Keratinocyte (primary cell): ENCODE measurements at regions not wholly inside any gene's neighbourhood (a gene's known extent, or its start where the extent isn't known, plus 50 kb on each side); places are given as distances from the start of the nearest gene placed in this dataset.

Experiments used
- DNase-seq: peaks from one replicate; pipeline ENCODE4 v3.0.0-alpha.2; 2011; ENCODE audit warnings: low read depth, missing footprints, low spot score
- FAIRE-seq: peaks from 2 replicates; lab custom pipeline; 2011; peaks lifted over from hg19 to GRCh38; lab: Jason Lieb, UNC
- H2AFZ ChIP-seq: 2 replicates; pipeline ENCODE4 v1.6.0; 2012; ENCODE audit warnings: low read length, control low read depth, inconsistent platforms; ENCODE audit not compliant: control insufficient read depth
- H3K27ac ChIP-seq: 2 replicates; pipeline ENCODE4 v1.5.1; 2011; ENCODE audit warnings: low read length; ENCODE audit not compliant: control insufficient read depth, insufficient read depth
- H3K27me3 ChIP-seq: 3 replicates; pipeline ENCODE4 v1.6.0; 2011; ENCODE audit warnings: low read length; ENCODE audit not compliant: control insufficient read depth, insufficient read depth; ENCODE audit errors: extremely low read depth
- H3K36me3 ChIP-seq, 2 experiments: 2 replicates in 1 of 2; 3 replicates in 1 of 2; pipeline ENCODE4 v1.5.1; 2011; ENCODE audit warnings: low read length in 2 of 2, mild to moderate bottlenecking in 1 of 2; ENCODE audit not compliant: control insufficient read depth in 2 of 2, insufficient read depth in 2 of 2; ENCODE audit errors: extremely low read depth in 1 of 2
- H3K4me1 ChIP-seq: 3 replicates; pipeline ENCODE4 v1.5.1; 2011; ENCODE audit warnings: low read length; ENCODE audit not compliant: control insufficient read depth, insufficient read depth; ENCODE audit errors: extremely low read depth
- H3K4me2 ChIP-seq: 3 replicates; pipeline ENCODE4 v1.6.0; 2011; ENCODE audit warnings: low read depth, low read length; ENCODE audit not compliant: control insufficient read depth, insufficient read depth; ENCODE audit errors: extremely low read depth
- H3K4me3 ChIP-seq, 3 experiments: fragments of 200-600 bp in 1 of 3; sonication (generic) in 1 of 3; 2 replicates in 2 of 3; 3 replicates in 1 of 3; pipeline ENCODE4 v1.5.1; 2011 to 2016; ENCODE audit warnings: low read length in 3 of 3, mild to moderate bottlenecking in 3 of 3, control low read depth in 2 of 3, inconsistent platforms in 1 of 3, low read depth in 1 of 3, mixed read lengths in 1 of 3, mixed run types in 1 of 3, moderate library complexity in 1 of 3; ENCODE audit not compliant: control insufficient read depth in 2 of 3, insufficient read depth in 2 of 3; ENCODE audit errors: extremely low read depth in 1 of 3
- H3K79me2 ChIP-seq: 2 replicates; pipeline ENCODE4 v1.6.0; 2012; ENCODE audit warnings: low read length; ENCODE audit not compliant: control insufficient read depth, insufficient read depth
- H3K9ac ChIP-seq: 3 replicates; pipeline ENCODE4 v1.6.0; 2011; ENCODE audit warnings: low read length; ENCODE audit not compliant: control insufficient read depth, insufficient read depth; ENCODE audit errors: extremely low read depth
- H3K9me1 ChIP-seq: 3 replicates; pipeline ENCODE4 v1.6.0; 2011; ENCODE audit warnings: low read length; ENCODE audit not compliant: control insufficient read depth, insufficient read depth; ENCODE audit errors: extremely low read depth
- H3K9me3 ChIP-seq: 2 replicates; pipeline ENCODE4 v1.5.1; 2012; ENCODE audit warnings: low read depth, low read length; ENCODE audit not compliant: control insufficient read depth
- H4K20me1 ChIP-seq: 3 replicates; pipeline ENCODE4 v1.6.0; 2011; ENCODE audit warnings: low read length; ENCODE audit not compliant: control insufficient read depth, insufficient read depth; ENCODE audit errors: extremely low read depth
- CTCF ChIP-seq, 3 experiments: IDR thresholded peaks in 1 of 3; conservative IDR thresholded peaks in 1 of 3; optimal IDR thresholded peaks in 1 of 3; 2 replicates in 2 of 3; 3 replicates in 1 of 3; pipeline versions ENCODE3 to v1.5.1; 2011; ENCODE audit warnings: low read length in 3 of 3, mild to moderate bottlenecking in 3 of 3, moderate library complexity in 2 of 3, control low read depth in 1 of 3, inconsistent platforms in 1 of 3; ENCODE audit not compliant: insufficient read depth in 2 of 3; ENCODE audit errors: extremely low read depth in 1 of 3
- EZH2 ChIP-seq: IDR thresholded peaks from one replicate; pipeline ENCODE4 v1.6.1; 2012; ENCODE audit warnings: inconsistent platforms, mild to moderate bottlenecking, low read length, moderate library complexity
- dilution Hi-C: fragments of 300-500 bp; cut with MboI; formaldehyde crosslinking; loops from one replicate; pipeline ENCODE4 v1.7.0; 2020; ENCODE audit warnings: low sequenced_read_pairs; ENCODE audit not compliant: extremely low pct_ligation_motif_present

DNA sequence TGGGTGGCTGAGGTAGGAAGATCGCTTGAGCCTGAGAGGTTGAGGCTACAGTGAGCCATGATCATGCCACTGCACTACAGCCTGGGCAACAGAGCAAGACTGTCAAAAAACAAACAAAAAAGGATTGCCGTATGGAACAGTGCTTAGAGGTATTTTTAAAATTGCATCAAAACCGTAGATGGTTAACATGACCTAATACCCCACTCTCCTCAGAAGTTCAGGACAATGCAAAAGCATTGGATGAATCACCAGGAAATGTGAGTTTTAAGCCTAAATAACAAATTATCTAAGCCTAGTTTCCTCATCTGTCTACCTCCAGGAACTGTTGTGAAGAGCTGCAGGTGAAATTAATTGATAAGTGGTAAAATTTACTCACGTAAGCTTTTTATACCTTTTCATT is 123.8 kb upstream of the ID4 start:
- Histone ChIP-seq H3K79me2 (no peaks in the 10 kb centered on the region), H3K36me3 (no peaks in the 10 kb centered on the region), H3K4me3 (no peak overlapping the region), H3K27ac (no peak overlapping the region), H3K4me2 (no peak overlapping the region), H2AFZ (no peak overlapping the region), H3K4me1 (no peaks in the 10 kb centered on the region), H4K20me1 (no peaks in the 10 kb centered on the region), H3K9me3 (no peaks in the 10 kb centered on the region), H3K27me3 (no peaks in the 10 kb centered on the region), H3K9me1 (no peaks in the 10 kb centered on the region), H3K9ac (no peak overlapping the region)
- no peak for DNase-seq
- dilution Hi-C loops: no loop called here
- no peak for TF ChIP-seq EZH2
- no peak for TF ChIP-seq CTCF (optimal IDR thresholded peaks at IDR 0.05 in 1 of 3, IDR thresholded peaks at IDR 0.05 in 1 of 3, conservative IDR thresholded peaks at IDR 0.05 in 1 of 3; ENCODE audit: extremely low read depth in 1 of 3, insufficient read depth in 2 of 3, low read length in 3 of 3)
- no peak for FAIRE-seq

DNA sequence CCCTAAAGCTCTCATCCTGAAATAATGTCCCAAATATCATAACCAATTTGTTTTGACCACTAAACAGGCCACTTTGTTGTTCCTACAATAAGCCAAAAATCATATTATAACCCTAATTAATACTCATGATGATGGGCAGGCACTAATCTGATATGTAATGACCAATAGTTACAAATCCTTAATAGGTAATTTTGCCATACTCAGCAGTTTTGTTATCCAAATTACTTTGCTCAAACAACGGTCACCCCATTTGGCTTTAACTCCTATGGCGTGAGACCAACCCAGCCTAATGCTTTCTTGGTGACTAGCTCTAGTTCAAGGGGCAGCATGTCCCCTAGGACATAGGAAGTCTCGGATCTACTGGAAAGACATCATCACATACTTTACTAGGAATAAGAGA is 123.2 kb upstream of the ID4 start:
- Histone ChIP-seq H3K4me3 (no peak overlapping the region), H3K27me3 (no peaks in the 10 kb centered on the region), H3K9me1 (no peaks in the 10 kb centered on the region), H2AFZ (no peak overlapping the region), H3K9me3 (no peaks in the 10 kb centered on the region), H3K79me2 (no peaks in the 10 kb centered on the region), H3K36me3 (no peaks in the 10 kb centered on the region), H3K4me2 (no peak overlapping the region), H4K20me1 (no peaks in the 10 kb centered on the region), H3K27ac (no peak overlapping the region), H3K9ac (no peak overlapping the region), H3K4me1 (no peaks in the 10 kb centered on the region)
- TF ChIP-seq EZH2 (no peak), CTCF (optimal IDR thresholded peaks at IDR 0.05 in 1 of 3, IDR thresholded peaks at IDR 0.05 in 1 of 3, conservative IDR thresholded peaks at IDR 0.05 in 1 of 3; ENCODE audit: extremely low read depth in 1 of 3, insufficient read depth in 2 of 3, low read length in 3 of 3) (no peak)
- no peak for FAIRE-seq
- no peak for DNase-seq
- dilution Hi-C loops: no loop called here
